HG03558 (cell line): ENCODE measurements at regions not wholly inside any gene's neighbourhood (a gene's known extent, or its start where the extent isn't known, plus 50 kb on each side); places are given as distances from the start of the nearest gene placed in this dataset.

Source experiments
- ATAC-seq: cut with Tn5 transposase; IDR thresholded peaks from one replicate; pipeline ENCODE4 v1.9.1; 2021; ENCODE audit warnings: moderate number of reproducible peaks; ENCODE audit not compliant: unreplicated experiment; ENCODE audit errors: extremely low read depth

DNA sequence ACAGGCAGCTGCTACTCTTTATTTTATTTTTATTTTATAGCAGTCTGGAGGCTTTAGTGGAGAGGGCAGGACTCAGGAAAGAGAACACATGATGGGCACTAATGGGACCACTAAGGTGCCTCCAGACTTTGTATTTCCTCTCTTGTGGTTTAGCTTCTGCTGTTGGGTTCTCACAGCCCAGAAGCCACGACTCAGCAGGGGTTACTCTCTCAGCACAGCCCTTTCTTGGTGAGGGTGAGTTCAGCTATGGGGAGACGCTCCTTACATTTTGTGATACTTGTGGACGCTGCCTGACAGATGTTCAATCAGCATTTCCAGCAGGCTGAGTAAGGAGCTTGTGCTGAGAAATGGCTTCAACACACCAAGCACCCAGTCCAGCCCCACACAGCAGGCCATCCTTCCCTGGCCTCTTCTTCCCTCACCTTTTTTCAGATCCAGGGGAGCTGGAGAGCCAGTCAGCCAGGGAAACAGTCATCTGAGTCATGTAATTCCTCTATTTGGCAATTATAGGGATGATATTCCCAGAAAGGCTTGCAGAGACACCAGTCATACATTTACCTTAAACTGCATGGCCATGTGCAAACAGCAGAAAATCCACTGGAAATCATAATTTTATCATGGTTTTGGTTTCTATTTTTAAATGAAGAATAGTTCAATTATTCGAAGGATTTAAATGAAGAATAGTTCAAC, 53.2 kb upstream of the RAB3GAP2 start:
- ATAC-seq, result no peak

DNA sequence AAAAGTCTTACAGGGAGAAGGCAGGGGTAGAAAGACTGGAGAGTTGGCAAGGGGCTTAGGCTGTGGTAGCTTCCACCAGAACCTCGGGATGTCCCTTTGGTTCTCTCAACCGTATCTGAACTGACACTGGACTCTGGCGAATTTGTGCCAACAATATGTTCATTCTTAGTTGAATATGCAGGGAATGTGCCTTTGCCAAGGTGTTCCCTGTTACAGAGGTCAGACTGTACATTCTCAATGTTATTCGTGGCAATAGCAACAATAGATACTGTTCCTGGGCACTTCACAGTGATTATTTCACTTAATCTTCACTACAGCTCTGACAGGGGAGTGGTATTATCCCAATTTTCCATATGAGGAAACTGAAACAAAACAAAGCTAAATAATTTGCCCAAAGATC, 51.5 kb upstream of the RAB3GAP2 start:
- ATAC-seq, result no peak

- ATAC-seq, result no peak
These were observed 50.3 kb upstream of the RAB3GAP2 start for GRCh38 chr1:220322570-220322969.
